ENCODE measurements at regions not wholly inside any gene's neighbourhood (a gene's known extent, or its start where the extent isn't known, plus 50 kb on each side); places are given as distances from the start of the nearest gene placed in this dataset.

GRCh38 chr1:168782559-168783116, 53.6 kb upstream of the DPT start:
- H3K4me3 ChIP-seq (ENCODE audit: low read length), result no peak overlapping the region
- TF ChIP-seq CTCF (conservative IDR thresholded peaks at IDR 0.05; ENCODE audit: low read depth, low read length), result no peak
- DNase-seq (ENCODE audit: low read depth), result no peak

- no peak for TF ChIP-seq CTCF (conservative IDR thresholded peaks at IDR 0.05; ENCODE audit: low read depth, low read length)
- DNase-seq (ENCODE audit: low read depth), result no peak
- no peak overlapping the region for H3K4me3 ChIP-seq (ENCODE audit: low read length)
Measured at GRCh38 chr1:168783458-168784210, 54.6 kb upstream of the DPT start.

- DNase-seq (ENCODE audit: low read depth), result no peak
- no peak overlapping the region for H3K4me3 ChIP-seq (ENCODE audit: low read length)
- no peak for TF ChIP-seq CTCF (conservative IDR thresholded peaks at IDR 0.05; ENCODE audit: low read depth, low read length)
Measured at GRCh38 chr1:168786476-168787330, 57.7 kb upstream of the DPT start.

GRCh38 chr1:168788258-168788657, 59.3 kb upstream of the DPT start:
- no peak for TF ChIP-seq CTCF (conservative IDR thresholded peaks at IDR 0.05; ENCODE audit: low read depth, low read length)
- no peak overlapping the region for H3K4me3 ChIP-seq (ENCODE audit: low read length)
- no peak for DNase-seq (ENCODE audit: low read depth)

GRCh38 chr1:168789501-168789900, 60.5 kb upstream of the DPT start:
- no peak for TF ChIP-seq CTCF (conservative IDR thresholded peaks at IDR 0.05; ENCODE audit: low read depth, low read length)
- DNase-seq (ENCODE audit: low read depth), result no peak

GRCh38 chr1:168792142-168792541, 63.1 kb upstream of the DPT start:
- TF ChIP-seq CTCF (conservative IDR thresholded peaks at IDR 0.05; ENCODE audit: low read depth, low read length), result no peak
- DNase-seq (ENCODE audit: low read depth), result no peak
- H3K4me3 ChIP-seq (ENCODE audit: low read length), result no peak overlapping the region

More at GRCh38 chr1:168789501-168789900, 60.5 kb upstream of the DPT start:
- H3K4me3 ChIP-seq (ENCODE audit: low read length), result no peak overlapping the region
